ENCODE measurements at regions not wholly inside any gene's neighbourhood (a gene's known extent, or its start where the extent isn't known, plus 50 kb on each side); places are given as distances from the start of the nearest gene placed in this dataset.

DNA sequence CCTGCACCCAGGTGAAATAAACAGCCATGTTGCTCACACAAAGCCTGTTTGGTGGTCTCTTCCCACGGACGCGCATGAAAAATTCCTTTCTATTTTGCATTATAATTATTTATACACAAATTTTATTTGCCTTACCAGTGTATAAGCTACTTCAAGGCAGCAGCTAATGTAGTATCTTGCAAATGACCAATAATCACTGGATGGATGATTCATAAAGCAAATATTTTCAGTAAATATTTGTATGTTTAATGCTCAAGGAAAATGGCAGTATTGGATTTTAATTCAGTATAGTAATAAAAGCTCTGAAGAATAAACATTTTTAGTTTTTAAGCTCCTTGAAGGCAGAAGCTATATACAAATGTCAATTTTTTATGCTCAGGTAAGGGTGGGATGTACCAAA, 158.7 kb upstream of the NANOGP8 start:
- TF ChIP-seq SPI1 (IDR thresholded peaks at IDR 0.05; ENCODE audit: borderline replicate concordance, low read depth) (no peak), POLR2AphosphoS5 (IDR thresholded peaks at IDR 0.05; ENCODE audit: low read depth) (no peak)
- TF ChIP-seq, protein P1, sequence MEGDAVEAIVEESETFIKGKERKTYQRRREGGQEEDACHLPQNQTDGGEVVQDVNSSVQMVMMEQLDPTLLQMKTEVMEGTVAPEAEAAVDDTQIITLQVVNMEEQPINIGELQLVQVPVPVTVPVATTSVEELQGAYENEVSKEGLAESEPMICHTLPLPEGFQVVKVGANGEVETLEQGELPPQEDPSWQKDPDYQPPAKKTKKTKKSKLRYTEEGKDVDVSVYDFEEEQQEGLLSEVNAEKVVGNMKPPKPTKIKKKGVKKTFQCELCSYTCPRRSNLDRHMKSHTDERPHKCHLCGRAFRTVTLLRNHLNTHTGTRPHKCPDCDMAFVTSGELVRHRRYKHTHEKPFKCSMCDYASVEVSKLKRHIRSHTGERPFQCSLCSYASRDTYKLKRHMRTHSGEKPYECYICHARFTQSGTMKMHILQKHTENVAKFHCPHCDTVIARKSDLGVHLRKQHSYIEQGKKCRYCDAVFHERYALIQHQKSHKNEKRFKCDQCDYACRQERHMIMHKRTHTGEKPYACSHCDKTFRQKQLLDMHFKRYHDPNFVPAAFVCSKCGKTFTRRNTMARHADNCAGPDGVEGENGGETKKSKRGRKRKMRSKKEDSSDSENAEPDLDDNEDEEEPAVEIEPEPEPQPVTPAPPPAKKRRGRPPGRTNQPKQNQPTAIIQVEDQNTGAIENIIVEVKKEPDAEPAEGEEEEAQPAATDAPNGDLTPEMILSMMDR (IDR thresholded peaks at IDR 0.05; ENCODE audit: insufficient read depth, low read length), result no peak

All from HL-60 (cell line).